HepG2 (cell line): ENCODE measurements at regions not wholly inside any gene's neighbourhood (a gene's known extent, or its start where the extent isn't known, plus 50 kb on each side); places are given as distances from the start of the nearest gene placed in this dataset.

Source experiments
- ATAC-seq: fragments of 200-7000 bp; cut with Tn5 transposase; 3 replicates; pipeline ENCODE4 v1.9.1; 2020; ENCODE audit warnings: mild to moderate bottlenecking, moderate library complexity
- BruUV-seq: library from RNA; stranded (reverse); fragments of 400-500 nt; replicated peaks from 2 replicates; lab custom pipeline; 2021; lab: Mats Ljungman, UMichigan
- CTCF ChIA-PET: fragments of 300-600 bp; formaldehyde crosslinking; extraction: SDS; loops from one replicate; lab custom pipeline; 2021; ENCODE audit warnings: low total read pairs, inconsistent platforms, low intra/inter-chr PET ratio; lab: Yijun Ruan, JAX
- POLR2A ChIA-PET: fragments of 350-600 bp; sonication (Branson Sonifier 250); formaldehyde crosslinking; loops from one replicate; lab custom pipeline; 2020; ENCODE audit warnings: antibody characterized with exemption, inconsistent platforms; lab: Yijun Ruan, JAX
- DNase-seq: peaks from one replicate; pipeline ENCODE4 v3.0.0-alpha.2; 2015; ENCODE audit warnings: low spot score
- FAIRE-seq: peaks from 3 replicates; lab custom pipeline; 2011; peaks lifted over from hg19 to GRCh38; lab: Jason Lieb, UNC
- H2AFZ ChIP-seq: one replicate; pipeline ENCODE4 v1.6.1; 2011; ENCODE audit warnings: low read length, inconsistent platforms
- H3K27ac ChIP-seq: fragments of 300-600 bp; 3 replicates; pipeline ENCODE4 v1.8.0; 2011; ENCODE audit warnings: mixed run types, mild to moderate bottlenecking, mixed read lengths, low read length, inconsistent platforms; ENCODE audit not compliant: insufficient read depth; ENCODE audit errors: extremely low read length
- H3K27me3 ChIP-seq, 2 experiments: fragments of 200-600 bp in 1 of 2; 2 replicates in 1 of 2; 3 replicates in 1 of 2; pipeline versions ENCODE4 v1.6.0 to v1.8.0; 2011; ENCODE audit warnings: low read length in 2 of 2, mild to moderate bottlenecking in 2 of 2, moderate library complexity in 2 of 2, inconsistent platforms in 1 of 2; ENCODE audit not compliant: insufficient read depth in 2 of 2, control insufficient read depth in 1 of 2
- H3K36me3 ChIP-seq, 2 experiments: fragments of 200-600 bp in 1 of 2; replicated peaks in 1 of 2; 2 replicates in 1 of 2; 3 replicates in 1 of 2; pipeline versions ENCODE4 v1.5.1 to v1.8.0; 2011; ENCODE audit warnings: low read length in 2 of 2, inconsistent platforms in 1 of 2; ENCODE audit not compliant: insufficient read depth in 2 of 2, control insufficient read depth in 1 of 2
- H3K4me1 ChIP-seq: 2 replicates; pipeline ENCODE4 v1.5.1; 2012; ENCODE audit warnings: low read length, inconsistent platforms; ENCODE audit not compliant: insufficient read depth
- H3K4me2 ChIP-seq: 2 replicates; pipeline ENCODE4 v1.6.0; 2011; ENCODE audit warnings: low read depth, low read length, inconsistent platforms
- H3K4me3 ChIP-seq, 3 experiments: fragments of 200-600 bp in 1 of 3; sonication (generic), shearing (Covaris generic) in 1 of 3; replicated peaks in 1 of 3; 2 replicates each; pipeline ENCODE4 v1.5.1; 2011 to 2016; ENCODE audit warnings: low read length in 3 of 3, inconsistent platforms in 2 of 3, low read depth in 2 of 3, mild to moderate bottlenecking in 2 of 3, control low read depth in 1 of 3, mixed read lengths in 1 of 3; ENCODE audit not compliant: insufficient read depth in 1 of 3
- H3K79me2 ChIP-seq: one replicate; pipeline ENCODE4 v1.6.1; 2011; ENCODE audit warnings: low read length, inconsistent platforms; ENCODE audit not compliant: insufficient read depth
- H3K9ac ChIP-seq: 2 replicates; pipeline ENCODE4 v1.6.0; 2011; ENCODE audit warnings: mild to moderate bottlenecking, low read depth, low read length, inconsistent platforms; ENCODE audit not compliant: insufficient read depth
- H3K9me3 ChIP-seq: 2 replicates; pipeline ENCODE4 v1.5.1; 2012; ENCODE audit warnings: mild to moderate bottlenecking, low read length
- H4K20me1 ChIP-seq: 2 replicates; pipeline ENCODE4 v1.6.0; 2011; ENCODE audit warnings: inconsistent platforms, mild to moderate bottlenecking, low read length, moderate library complexity; ENCODE audit not compliant: insufficient read depth
- ARID4A ChIP-seq: sonication (generic); formaldehyde crosslinking; IDR thresholded peaks from 2 replicates; pipeline ENCODE4 v1.5.0; 2020; ENCODE audit warnings: mild to moderate bottlenecking, missing genetic modification reagents, borderline replicate concordance
- ATAD3A ChIP-seq: sonication (generic); formaldehyde crosslinking; IDR thresholded peaks from 2 replicates; pipeline ENCODE4 v1.4.0; 2020; ENCODE audit warnings: missing genetic modification reagents
- BRCA1 ChIP-seq: sonication (generic); formaldehyde crosslinking; IDR thresholded peaks from 2 replicates; pipeline ENCODE4 v1.4.0; 2020; ENCODE audit warnings: missing genetic modification reagents
- CTCF ChIP-seq: sonication (generic); formaldehyde crosslinking; IDR thresholded peaks from 2 replicates; pipeline ENCODE4 v1.5.0; 2020; ENCODE audit warnings: mild to moderate bottlenecking, missing genetic modification reagents, moderate library complexity
- DZIP1 ChIP-seq: sonication (generic); formaldehyde crosslinking; IDR thresholded peaks from 2 replicates; pipeline ENCODE4 v1.5.0; 2020; ENCODE audit warnings: mild to moderate bottlenecking, missing genetic modification reagents
- ISX ChIP-seq: sonication (generic); formaldehyde crosslinking; conservative IDR thresholded peaks from 2 replicates; pipeline ENCODE4 v1.5.0; 2020; ENCODE audit warnings: missing genetic modification reagents
- MAFG ChIP-seq: sonication (generic); formaldehyde crosslinking; IDR thresholded peaks from 2 replicates; pipeline ENCODE4 v1.5.1; 2020; ENCODE audit warnings: mild to moderate bottlenecking, missing genetic modification reagents
- ZFP37 ChIP-seq: sonication (generic); formaldehyde crosslinking; IDR thresholded peaks from 2 replicates; pipeline ENCODE4 v1.4.0; 2020; ENCODE audit warnings: missing genetic modification reagents, borderline replicate concordance
- ZNF512B ChIP-seq: sonication (generic); formaldehyde crosslinking; IDR thresholded peaks from 2 replicates; pipeline ENCODE4 v1.5.1; 2020; ENCODE audit warnings: missing genetic modification reagents, mild to moderate bottlenecking, borderline replicate concordance
- ZNF556 ChIP-seq: sonication (generic); formaldehyde crosslinking; IDR thresholded peaks from 2 replicates; pipeline ENCODE4 v1.4.0; 2020; ENCODE audit warnings: mild to moderate bottlenecking, missing genetic modification reagents, borderline replicate concordance
- ZSCAN22 ChIP-seq: sonication (generic); formaldehyde crosslinking; IDR thresholded peaks from 2 replicates; pipeline ENCODE4 v1.4.0; 2020; ENCODE audit warnings: mild to moderate bottlenecking, missing genetic modification reagents
- ZSCAN30 ChIP-seq: sonication (generic); formaldehyde crosslinking; IDR thresholded peaks from 2 replicates; pipeline ENCODE4 v1.5.0; 2020; ENCODE audit warnings: mild to moderate bottlenecking, missing genetic modification reagents
- WGBS: methylation state at CpG from one replicate; pipeline ENCODE4 v1.1.6; 2017; ENCODE audit warnings: low lambda C conversion rate; 5-methylcytosine and 5-hydroxymethylcytosine counted together
- in situ Hi-C: cut with HindIII; loops from 2 replicates; pipeline ENCODE4 v1.10.0; 2017; ENCODE audit warnings: low pct_unique_long_range_greater_than_20kb; ENCODE audit not compliant: extremely low pct_ligation_motif_present
- intact Hi-C: fragments of 100-400 bp; cut with micrococcal nuclease; formaldehyde crosslinking; loops from one replicate; pipeline ENCODE4 v1.10.0; 2022; ENCODE audit not compliant: unreplicated experiment

- no peak overlapping the region for H3K4me3 ChIP-seq
- no peak for FAIRE-seq
- POLR2A ChIA-PET, result no interaction called here
- no TSS peak for BruUV-seq
- H3K4me1 ChIP-seq, result no peaks in the 10 kb centered on the region
- no peaks in the 10 kb centered on the region for H3K36me3 ChIP-seq
- WGBS, result 36% methylated on average over 12 of the region's 12 CpGs
- H3K27ac ChIP-seq, result no peak overlapping the region
- H3K9me3 ChIP-seq, result no peaks in the 10 kb centered on the region
- H2AFZ ChIP-seq, result no peak overlapping the region
- TF ChIP-seq ISX (CRISPR knock-in tag) (no peak), ZNF512B (no peak), CTCF (CRISPR knock-in tag) (no peak), ATAD3A (no peak), ARID4A (CRISPR knock-in tag) (no peak), MAFG (CRISPR knock-in tag) (no peak), ZNF556 (CRISPR knock-in tag) (no peak), BRCA1 (CRISPR knock-in tag) (no peak), DZIP1 (CRISPR knock-in tag) (no peak), ZFP37 (CRISPR knock-in tag) (no peak), ZSCAN30 (CRISPR knock-in tag) (no peak), ZSCAN22 (CRISPR knock-in tag) (no peak)
- H4K20me1 ChIP-seq, result no peaks in the 10 kb centered on the region
- CTCF ChIA-PET, result no interaction called here
- H3K4me2 ChIP-seq, result no peak overlapping the region
- intact Hi-C loops (no loop called here), in situ Hi-C loops (no loop called here)
- no peak for DNase-seq
- no peak for ATAC-seq
- H3K79me2 ChIP-seq, result no peaks in the 10 kb centered on the region
- peaks cover 2 to 4% of the 10 kb centered on the region in 2 experiments; a peak in 3 of 5 replicates for H3K27me3 ChIP-seq
- H3K9ac ChIP-seq, result no peak overlapping the region
Measured at GRCh38 chr12:95385246-95386035, 88.5 kb upstream of the METAP2 start.
